ENCODE measurements at regions not wholly inside any gene's neighbourhood (a gene's known extent, or its start where the extent isn't known, plus 50 kb on each side); places are given as distances from the start of the nearest gene placed in this dataset.

GRCh38 chr14:33871394-33871793 is 79.5 kb downstream of the EGLN3 start:
- TF ChIP-seq, protein P1, sequence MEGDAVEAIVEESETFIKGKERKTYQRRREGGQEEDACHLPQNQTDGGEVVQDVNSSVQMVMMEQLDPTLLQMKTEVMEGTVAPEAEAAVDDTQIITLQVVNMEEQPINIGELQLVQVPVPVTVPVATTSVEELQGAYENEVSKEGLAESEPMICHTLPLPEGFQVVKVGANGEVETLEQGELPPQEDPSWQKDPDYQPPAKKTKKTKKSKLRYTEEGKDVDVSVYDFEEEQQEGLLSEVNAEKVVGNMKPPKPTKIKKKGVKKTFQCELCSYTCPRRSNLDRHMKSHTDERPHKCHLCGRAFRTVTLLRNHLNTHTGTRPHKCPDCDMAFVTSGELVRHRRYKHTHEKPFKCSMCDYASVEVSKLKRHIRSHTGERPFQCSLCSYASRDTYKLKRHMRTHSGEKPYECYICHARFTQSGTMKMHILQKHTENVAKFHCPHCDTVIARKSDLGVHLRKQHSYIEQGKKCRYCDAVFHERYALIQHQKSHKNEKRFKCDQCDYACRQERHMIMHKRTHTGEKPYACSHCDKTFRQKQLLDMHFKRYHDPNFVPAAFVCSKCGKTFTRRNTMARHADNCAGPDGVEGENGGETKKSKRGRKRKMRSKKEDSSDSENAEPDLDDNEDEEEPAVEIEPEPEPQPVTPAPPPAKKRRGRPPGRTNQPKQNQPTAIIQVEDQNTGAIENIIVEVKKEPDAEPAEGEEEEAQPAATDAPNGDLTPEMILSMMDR (IDR thresholded peaks at IDR 0.05; ENCODE audit: borderline replicate concordance, extremely low read depth, low read length, poor library complexity, severe bottlenecking): no peak
- no peak for TF ChIP-seq EZH2 (IDR thresholded peaks at IDR 0.05; ENCODE audit: borderline replicate concordance, low read depth, low read length, severe bottlenecking)
